T-helper 2 cell treated with Interferon-gamma antibody and Interleukin-4, amounts not matched to agents 5 μg/mL and 100 μg/mL, for 36 hours (primary cell): ENCODE measurements at regions not wholly inside any gene's neighbourhood (a gene's known extent, or its start where the extent isn't known, plus 50 kb on each side); places are given as distances from the start of the nearest gene placed in this dataset.
"Not testable (repeated sequence)": the region's sequence is repeated elsewhere in the genome, so short reads cannot be mapped to it uniquely, and the experiment has no call there.

Experiments used
- DNase-seq: peaks from one replicate; pipeline ENCODE4 v3.0.0; 2021; ENCODE audit warnings: low spot score
- H3K27ac Mint-ChIP-seq: one replicate; pipeline ENCODE4 v1.8.0; 2021; ENCODE audit warnings: mild to moderate bottlenecking, mixed read lengths
- H3K27me3 Mint-ChIP-seq: one replicate; pipeline ENCODE4 v1.8.0; 2021; ENCODE audit warnings: low read depth, mixed read lengths
- H3K36me3 Mint-ChIP-seq: one replicate; pipeline ENCODE4 v1.8.0; 2021; ENCODE audit warnings: low read depth, mixed read lengths
- H3K4me1 Mint-ChIP-seq: one replicate; pipeline ENCODE4 v1.8.0; 2021; ENCODE audit warnings: low read depth, mixed read lengths
- H3K4me3 Mint-ChIP-seq: one replicate; pipeline ENCODE4 v1.8.0; 2022; ENCODE audit warnings: mild to moderate bottlenecking, moderate library complexity, mixed read lengths
- H3K9me3 Mint-ChIP-seq: one replicate; pipeline ENCODE4 v1.8.0; 2021; ENCODE audit warnings: mixed read lengths

DNA sequence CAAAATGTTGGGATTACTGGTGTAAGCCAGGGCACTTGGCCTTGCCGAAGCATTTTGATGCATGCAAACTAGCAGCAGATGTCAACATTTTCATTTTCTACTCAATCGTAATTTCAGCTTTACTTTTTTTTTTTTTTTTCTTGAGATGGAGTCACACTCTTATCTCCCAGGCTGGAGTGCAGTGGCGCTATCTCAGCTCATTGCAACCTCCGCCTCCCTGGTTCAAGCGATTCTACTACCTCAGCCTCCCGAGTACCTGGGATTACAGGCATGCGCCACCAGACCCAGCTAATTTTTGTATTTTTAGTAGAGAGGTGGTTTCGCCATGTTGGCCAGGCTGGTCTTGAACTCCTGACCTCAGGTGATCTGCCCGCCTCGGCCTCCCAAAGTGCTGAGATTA lies 373.3 kb upstream of the RGS6 start:
- not testable (repeated sequence) for H3K27ac Mint-ChIP-seq, H3K36me3 Mint-ChIP-seq, H3K4me3 Mint-ChIP-seq, H3K9me3 Mint-ChIP-seq, H3K27me3 Mint-ChIP-seq, DNase-seq
- peaks cover 45% of the 10 kb centered on the region for H3K4me1 Mint-ChIP-seq

DNA sequence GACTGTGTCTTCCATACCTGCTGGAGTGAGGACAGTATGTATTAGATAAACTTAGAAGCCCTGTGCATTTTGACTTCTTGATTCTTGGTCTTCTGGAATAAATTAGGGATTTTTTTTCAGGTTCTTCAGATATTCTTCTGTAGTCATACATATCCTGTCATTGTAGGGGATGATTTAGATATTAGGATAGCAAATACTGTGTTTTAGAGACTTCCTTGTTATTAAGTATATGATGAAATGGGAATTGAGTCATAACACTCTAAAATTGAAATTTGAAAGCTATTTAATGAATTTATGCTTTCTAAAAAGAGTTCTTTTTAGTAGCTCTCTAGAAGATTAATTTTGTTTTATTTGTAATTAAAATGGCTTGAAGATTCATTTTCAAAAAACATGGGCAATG lies 371.5 kb upstream of the RGS6 start:
- no peaks in the 10 kb centered on the region for H3K27me3 Mint-ChIP-seq
- H3K27ac Mint-ChIP-seq = no peak overlapping the region
- no peaks in the 10 kb centered on the region for H3K9me3 Mint-ChIP-seq
- H3K4me1 Mint-ChIP-seq = peaks cover 32% of the 10 kb centered on the region
- DNase-seq = no peak
- no peaks in the 10 kb centered on the region for H3K36me3 Mint-ChIP-seq
- no peak overlapping the region for H3K4me3 Mint-ChIP-seq

DNA sequence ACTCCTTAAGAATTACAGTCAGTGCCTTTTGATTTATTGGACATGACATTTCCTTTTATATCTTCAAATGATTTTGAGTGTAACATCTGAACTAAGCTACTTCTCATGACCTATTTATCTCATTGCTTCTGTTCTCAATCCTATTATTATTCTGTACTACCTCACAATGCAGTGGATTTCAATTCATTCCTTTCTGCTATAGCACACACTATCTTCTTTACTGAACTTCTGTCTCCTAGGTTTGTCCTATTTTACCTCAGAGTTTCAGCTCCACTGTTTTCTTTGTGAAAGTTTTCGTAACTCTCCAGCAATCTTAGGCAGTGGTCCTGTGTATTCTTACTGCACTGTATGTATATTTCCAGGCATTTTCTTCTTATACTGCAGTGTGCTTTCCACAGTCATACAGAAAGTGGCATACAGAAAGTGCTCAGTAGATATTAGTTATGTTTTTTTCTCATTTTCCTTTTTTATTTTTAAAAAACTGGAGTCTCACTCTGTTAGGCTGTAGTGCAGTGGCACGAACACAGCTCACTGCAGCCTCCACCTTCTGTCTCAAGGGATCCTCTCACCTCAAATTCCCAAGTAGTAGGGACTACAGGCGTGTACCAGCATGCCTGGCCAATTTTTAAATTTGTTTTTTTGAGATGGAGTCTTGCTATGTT lies 368.6 kb upstream of the RGS6 start:
- Mint-ChIP-seq H3K27ac (no peak overlapping the region), H3K4me1 (peaks cover 13% of the 10 kb centered on the region), H3K4me3 (no peak overlapping the region), H3K9me3 (no peaks in the 10 kb centered on the region), H3K27me3 (no peaks in the 10 kb centered on the region), H3K36me3 (no peaks in the 10 kb centered on the region)
- no peak for DNase-seq

DNA sequence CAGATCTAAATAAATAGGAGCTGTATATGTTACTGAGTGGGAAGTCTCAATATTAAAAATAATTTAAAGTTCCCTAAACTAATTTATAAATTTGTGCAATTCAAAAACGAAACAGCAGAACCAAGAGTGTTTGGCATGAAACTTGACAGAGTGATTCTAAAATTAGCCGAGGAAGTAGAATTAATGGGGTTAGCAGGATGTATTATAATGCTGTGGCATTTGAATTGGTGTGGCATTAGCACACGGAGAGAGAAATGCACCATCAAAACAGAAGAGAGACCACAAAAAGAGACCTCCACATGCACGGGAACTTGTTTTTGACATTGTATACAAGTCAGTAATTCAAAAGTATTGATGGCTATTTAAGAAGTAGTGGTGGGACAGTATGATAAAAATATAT lies 366.0 kb upstream of the RGS6 start:
- H3K9me3 Mint-ChIP-seq = no peaks in the 10 kb centered on the region
- no peaks in the 10 kb centered on the region for H3K27me3 Mint-ChIP-seq
- peaks cover 8% of the 10 kb centered on the region for H3K4me1 Mint-ChIP-seq
- no peaks in the 10 kb centered on the region for H3K36me3 Mint-ChIP-seq
- H3K4me3 Mint-ChIP-seq = no peak overlapping the region
- no peak overlapping the region for H3K27ac Mint-ChIP-seq
- DNase-seq = no peak

- DNase-seq, H3K27ac Mint-ChIP-seq, H3K27me3 Mint-ChIP-seq, H3K4me3 Mint-ChIP-seq, H3K36me3 Mint-ChIP-seq, H3K4me1 Mint-ChIP-seq, H3K9me3 Mint-ChIP-seq: not testable (repeated sequence)
Measured at GRCh38 chr14:71567499-71568133, 364.6 kb upstream of the RGS6 start.

DNA sequence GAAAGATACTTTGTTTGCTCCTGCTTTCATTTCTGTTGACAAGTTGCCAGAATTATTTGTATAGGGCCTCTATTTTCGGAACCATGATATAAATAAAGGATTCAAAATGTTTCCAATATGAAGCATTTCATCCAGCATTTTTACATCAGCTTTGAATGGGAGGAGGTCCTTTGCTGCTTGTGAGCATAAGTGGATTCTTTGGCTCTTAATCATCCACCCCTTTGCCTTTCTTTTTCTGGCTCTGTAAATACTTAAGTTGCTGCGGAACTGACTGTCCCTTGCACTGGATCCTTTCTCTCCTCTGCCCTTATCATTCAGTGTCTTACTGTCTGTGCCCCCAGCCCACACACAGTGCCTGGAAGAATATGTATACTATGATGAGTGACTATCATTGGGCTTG lies 357.3 kb upstream of the RGS6 start:
- H3K4me3 Mint-ChIP-seq = no peak overlapping the region
- no peaks in the 10 kb centered on the region for H3K9me3 Mint-ChIP-seq
- no peaks in the 10 kb centered on the region for H3K27me3 Mint-ChIP-seq
- H3K4me1 Mint-ChIP-seq = peaks cover 11% of the 10 kb centered on the region
- DNase-seq = no peak
- H3K27ac Mint-ChIP-seq = no peak overlapping the region
- no peaks in the 10 kb centered on the region for H3K36me3 Mint-ChIP-seq

DNA sequence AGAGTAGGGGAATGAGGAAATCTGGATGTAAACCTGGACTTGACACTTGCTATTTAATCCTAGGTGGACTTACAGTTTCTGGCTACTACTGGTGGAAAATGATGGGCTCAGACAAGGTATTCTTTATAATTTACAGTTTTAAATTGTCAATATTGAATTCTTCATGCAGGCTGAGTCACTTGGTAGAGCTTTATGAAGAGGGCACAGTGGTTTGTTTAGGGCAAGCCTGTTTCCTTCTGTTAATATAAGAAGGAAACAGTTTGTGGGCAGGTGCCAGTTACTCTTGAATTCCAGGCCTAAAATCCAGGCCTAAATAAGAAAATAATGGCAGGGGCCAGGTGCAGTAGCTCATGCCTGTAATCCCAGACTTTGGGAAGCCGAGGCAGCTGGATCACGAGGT lies 355.8 kb upstream of the RGS6 start:
- no peak overlapping the region for H3K4me3 Mint-ChIP-seq
- peaks cover 14% of the 10 kb centered on the region for H3K4me1 Mint-ChIP-seq
- H3K27ac Mint-ChIP-seq = no peak overlapping the region
- no peaks in the 10 kb centered on the region for H3K9me3 Mint-ChIP-seq
- DNase-seq = no peak
- no peaks in the 10 kb centered on the region for H3K36me3 Mint-ChIP-seq
- no peaks in the 10 kb centered on the region for H3K27me3 Mint-ChIP-seq

- DNase-seq = no peak
- H3K36me3 Mint-ChIP-seq = peaks cover 11% of the 10 kb centered on the region
- H3K4me1 Mint-ChIP-seq = peaks cover 17% of the 10 kb centered on the region
- no peaks in the 10 kb centered on the region for H3K27me3 Mint-ChIP-seq
- no peak overlapping the region for H3K4me3 Mint-ChIP-seq
- H3K27ac Mint-ChIP-seq = no peak overlapping the region
- H3K9me3 Mint-ChIP-seq = no peaks in the 10 kb centered on the region
Measured at GRCh38 chr14:71579331-71579730, 352.9 kb upstream of the RGS6 start.

DNA sequence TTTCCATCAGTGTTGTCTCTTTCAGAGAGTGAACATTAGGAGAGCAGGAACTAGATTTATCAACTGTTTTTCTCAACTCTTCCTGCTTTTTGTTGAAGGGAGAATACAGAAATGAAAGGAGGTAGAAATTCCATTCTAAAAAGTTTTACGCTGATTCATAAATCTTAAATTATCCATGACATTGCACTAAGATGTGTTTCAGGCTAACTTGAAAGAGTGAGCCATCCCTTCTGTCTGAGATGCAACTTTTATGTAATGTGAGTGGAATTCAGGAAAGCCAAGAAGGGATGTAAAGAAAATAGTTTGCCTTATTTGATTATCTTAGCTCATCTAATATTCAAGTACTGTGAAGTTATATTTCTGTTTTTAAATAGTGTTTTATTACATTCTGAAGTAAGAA lies 349.5 kb upstream of the RGS6 start:
- Mint-ChIP-seq H3K4me1 (peaks cover 23% of the 10 kb centered on the region), H3K9me3 (no peaks in the 10 kb centered on the region), H3K4me3 (no peak overlapping the region), H3K27ac (no peak overlapping the region), H3K27me3 (no peaks in the 10 kb centered on the region), H3K36me3 (peaks cover 19% of the 10 kb centered on the region)
- no peak for DNase-seq

DNA sequence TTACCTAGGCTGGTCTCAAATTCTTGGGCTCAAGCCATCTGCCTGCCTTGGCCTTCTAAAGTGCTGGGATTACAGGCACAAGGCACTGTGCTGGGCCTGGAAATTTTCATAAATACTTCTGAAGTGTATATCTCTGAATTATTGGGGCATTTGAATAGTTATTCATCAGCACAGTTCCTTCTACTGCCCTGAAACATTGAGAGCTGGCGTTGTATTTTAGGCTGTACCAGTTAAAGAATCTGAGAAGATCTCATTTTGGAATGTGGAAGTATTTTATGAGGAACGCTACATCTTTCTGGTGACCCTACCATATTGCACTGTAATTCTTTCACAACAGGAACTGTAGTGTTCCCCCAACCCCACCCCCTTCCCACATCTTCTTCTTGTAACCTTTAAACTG lies 349.0 kb upstream of the RGS6 start:
- H3K9me3 Mint-ChIP-seq = no peaks in the 10 kb centered on the region
- H3K36me3 Mint-ChIP-seq = peaks cover 24% of the 10 kb centered on the region
- H3K27ac Mint-ChIP-seq = no peak overlapping the region
- peaks cover 28% of the 10 kb centered on the region for H3K4me1 Mint-ChIP-seq
- H3K27me3 Mint-ChIP-seq = no peaks in the 10 kb centered on the region
- no peak for DNase-seq
- no peak overlapping the region for H3K4me3 Mint-ChIP-seq

DNA sequence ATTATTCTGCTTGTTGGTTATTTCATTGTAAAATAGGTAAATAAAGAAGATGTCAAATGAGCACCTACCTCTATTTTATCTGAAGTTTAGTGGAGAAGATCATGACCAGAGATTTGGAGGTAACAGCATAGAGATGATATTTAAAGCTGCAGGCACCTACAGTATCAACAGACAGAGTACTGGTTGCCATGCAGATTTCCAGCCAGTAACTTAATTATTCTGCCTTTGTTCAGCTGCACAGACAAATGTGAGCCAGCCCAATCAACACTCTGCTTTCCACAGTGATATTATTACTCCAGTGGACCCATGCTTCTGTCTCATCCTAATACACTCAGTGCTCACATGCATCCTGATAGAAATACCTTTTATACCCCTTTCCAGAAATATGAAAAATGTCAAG lies 348.5 kb upstream of the RGS6 start:
- Mint-ChIP-seq H3K36me3 (peaks cover 29% of the 10 kb centered on the region), H3K4me1 (peaks cover 33% of the 10 kb centered on the region), H3K4me3 (no peak overlapping the region), H3K9me3 (no peaks in the 10 kb centered on the region), H3K27me3 (no peaks in the 10 kb centered on the region), H3K27ac (no peak overlapping the region)
- no peak for DNase-seq

- peaks cover 37% of the 10 kb centered on the region for H3K36me3 Mint-ChIP-seq
- peaks cover 39% of the 10 kb centered on the region for H3K4me1 Mint-ChIP-seq
- no peak for DNase-seq
- no peak overlapping the region for H3K4me3 Mint-ChIP-seq
- H3K27me3 Mint-ChIP-seq = no peaks in the 10 kb centered on the region
- no peak overlapping the region for H3K27ac Mint-ChIP-seq
- H3K9me3 Mint-ChIP-seq = no peaks in the 10 kb centered on the region
Measured at GRCh38 chr14:71585361-71585760, 346.9 kb upstream of the RGS6 start.

DNA sequence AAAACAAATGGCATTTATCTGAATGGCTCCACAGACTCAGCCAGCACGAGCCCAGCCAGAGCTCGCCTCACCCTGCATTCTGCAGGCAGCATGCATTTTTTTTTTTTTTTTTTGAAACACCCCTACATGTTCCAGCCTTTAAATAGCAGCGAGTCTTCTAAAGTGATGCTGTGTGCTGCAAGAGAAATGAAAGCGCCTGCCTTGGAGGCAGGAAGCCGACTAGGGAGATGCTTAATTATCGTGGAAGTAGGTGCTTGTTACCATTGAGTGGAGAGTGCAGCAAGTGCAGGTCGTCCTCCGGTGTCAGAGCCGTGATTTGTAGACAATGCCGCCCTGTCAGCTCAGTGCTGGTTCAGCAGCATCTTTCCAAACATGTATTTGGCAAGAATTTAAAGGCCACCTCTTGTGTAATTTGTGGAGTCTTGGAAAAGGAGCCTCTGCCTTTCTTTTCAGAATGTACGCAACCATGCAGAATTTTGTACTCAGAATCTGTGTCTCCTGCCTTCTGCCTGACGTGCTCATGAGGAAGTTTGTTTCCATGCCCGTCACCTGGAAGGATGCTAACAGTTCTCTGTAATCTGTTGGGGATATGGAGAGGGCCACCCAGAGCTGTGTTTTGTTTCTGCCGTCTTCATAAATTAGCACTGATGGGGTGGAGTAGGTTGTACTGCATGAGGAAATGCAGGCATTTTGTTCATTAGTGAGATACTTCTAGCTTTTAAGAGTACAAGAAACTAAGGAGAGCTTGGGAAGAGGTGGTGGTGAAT lies 345.9 kb upstream of the RGS6 start:
- Mint-ChIP-seq H3K9me3 (no peaks in the 10 kb centered on the region), H3K4me1 (peaks cover 42% of the 10 kb centered on the region), H3K27me3 (no peaks in the 10 kb centered on the region), H3K27ac (no peak overlapping the region), H3K4me3 (no peak overlapping the region), H3K36me3 (peaks cover 37% of the 10 kb centered on the region)
- DNase-seq = no peak

- H3K9me3 Mint-ChIP-seq = no peaks in the 10 kb centered on the region
- peaks cover 50% of the 10 kb centered on the region for H3K4me1 Mint-ChIP-seq
- H3K4me3 Mint-ChIP-seq = no peak overlapping the region
- DNase-seq = no peak
- H3K27ac Mint-ChIP-seq = no peak overlapping the region
- peaks cover 32% of the 10 kb centered on the region for H3K36me3 Mint-ChIP-seq
- H3K27me3 Mint-ChIP-seq = no peaks in the 10 kb centered on the region
Measured at GRCh38 chr14:71588028-71588427, 344.2 kb upstream of the RGS6 start.
